ENCODE measurements at regions not wholly inside any gene's neighbourhood (a gene's known extent, or its start where the extent isn't known, plus 50 kb on each side); places are given as distances from the start of the nearest gene placed in this dataset.

DNA sequence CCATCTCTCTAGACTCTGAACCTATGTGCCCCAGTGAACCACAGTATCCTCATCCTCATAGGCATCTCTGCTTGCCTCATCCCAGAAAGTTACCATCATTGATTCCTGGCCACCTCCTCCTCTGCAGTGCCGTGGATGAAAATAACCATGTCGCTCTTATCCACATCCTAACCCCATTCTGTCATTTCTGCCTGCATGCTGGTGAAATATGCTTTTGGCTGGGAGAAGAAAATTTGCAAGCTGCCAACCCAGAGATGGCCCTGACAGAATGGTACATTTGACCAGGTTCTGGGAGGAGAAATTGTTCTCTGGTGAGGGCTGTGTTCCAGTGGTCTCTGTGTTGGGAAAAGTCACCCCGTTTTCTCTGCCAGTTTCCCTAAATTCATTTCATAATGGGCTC is 149.7 kb downstream of the NMUR2 start:
- no peak overlapping the region for H3K4me3 ChIP-seq
- H3K27ac ChIP-seq, result no peak overlapping the region
- intact Hi-C loops (cut with DNase I), result no loop called here
- H3K27me3 ChIP-seq, result no peaks in the 10 kb centered on the region
- TF ChIP-seq, protein P1, sequence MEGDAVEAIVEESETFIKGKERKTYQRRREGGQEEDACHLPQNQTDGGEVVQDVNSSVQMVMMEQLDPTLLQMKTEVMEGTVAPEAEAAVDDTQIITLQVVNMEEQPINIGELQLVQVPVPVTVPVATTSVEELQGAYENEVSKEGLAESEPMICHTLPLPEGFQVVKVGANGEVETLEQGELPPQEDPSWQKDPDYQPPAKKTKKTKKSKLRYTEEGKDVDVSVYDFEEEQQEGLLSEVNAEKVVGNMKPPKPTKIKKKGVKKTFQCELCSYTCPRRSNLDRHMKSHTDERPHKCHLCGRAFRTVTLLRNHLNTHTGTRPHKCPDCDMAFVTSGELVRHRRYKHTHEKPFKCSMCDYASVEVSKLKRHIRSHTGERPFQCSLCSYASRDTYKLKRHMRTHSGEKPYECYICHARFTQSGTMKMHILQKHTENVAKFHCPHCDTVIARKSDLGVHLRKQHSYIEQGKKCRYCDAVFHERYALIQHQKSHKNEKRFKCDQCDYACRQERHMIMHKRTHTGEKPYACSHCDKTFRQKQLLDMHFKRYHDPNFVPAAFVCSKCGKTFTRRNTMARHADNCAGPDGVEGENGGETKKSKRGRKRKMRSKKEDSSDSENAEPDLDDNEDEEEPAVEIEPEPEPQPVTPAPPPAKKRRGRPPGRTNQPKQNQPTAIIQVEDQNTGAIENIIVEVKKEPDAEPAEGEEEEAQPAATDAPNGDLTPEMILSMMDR (IDR thresholded peaks at IDR 0.05), result no peak
- TF ChIP-seq POLR2AphosphoS5 (IDR thresholded peaks at IDR 0.05; ENCODE audit: insufficient read depth in 1 of 2, low read depth in 1 of 2), result no peak
- TF ChIP-seq POLR2A (IDR thresholded peaks at IDR 0.05), result no peak
- H3K9me3 ChIP-seq, result no peaks in the 10 kb centered on the region
- DNase-seq (ENCODE audit: extremely low spot score in 2 of 2), result no peak
- H3K36me3 ChIP-seq, result no peaks in the 10 kb centered on the region
- H3K4me1 ChIP-seq, result no peaks in the 10 kb centered on the region

DNA sequence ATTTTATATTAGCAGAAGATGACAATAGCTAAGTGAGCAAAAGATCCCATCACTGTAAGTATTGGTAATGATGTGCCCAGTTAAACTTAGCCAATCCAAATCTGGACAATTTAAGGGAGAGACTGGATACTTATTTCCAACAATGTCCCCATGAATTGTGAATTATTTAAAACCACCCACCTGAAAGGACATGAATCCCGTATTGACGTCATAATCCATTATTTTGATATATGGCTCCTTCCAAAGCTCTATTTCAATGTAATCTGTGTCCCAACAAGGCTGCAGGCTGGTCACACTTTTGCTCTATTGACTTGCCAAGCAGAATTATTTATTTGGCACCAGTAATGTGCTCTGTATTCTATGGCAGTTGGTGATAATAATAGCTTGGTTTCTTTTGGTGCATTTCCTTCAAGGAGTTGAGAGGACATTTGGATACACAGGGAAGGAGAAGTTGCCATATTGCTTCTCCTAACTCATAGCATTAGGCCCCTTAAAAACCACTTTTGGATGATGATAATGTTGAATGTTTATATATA is 157.2 kb downstream of the NMUR2 start:
- intact Hi-C loops (cut with DNase I), result no loop called here
- no peaks in the 10 kb centered on the region for H3K36me3 ChIP-seq

DNA sequence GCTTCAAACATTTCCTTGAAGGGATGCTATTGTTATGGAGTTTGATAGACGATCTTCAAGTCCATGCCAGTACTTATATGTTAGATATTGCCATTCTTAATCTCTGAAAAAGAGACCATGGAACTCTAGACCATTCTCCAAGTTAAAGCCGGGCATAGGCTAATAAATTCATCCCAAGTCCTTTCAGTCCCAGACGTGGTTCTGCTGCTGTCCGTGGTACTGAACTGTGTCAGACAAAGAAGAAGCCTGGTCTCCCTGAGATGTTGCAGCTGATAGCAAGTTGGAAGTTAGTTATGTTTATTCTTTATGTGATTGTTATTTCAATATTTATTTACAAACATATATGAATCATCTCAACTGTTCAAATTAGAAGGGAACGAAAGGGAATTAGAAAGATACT is 158.7 kb downstream of the NMUR2 start:
- no peak for TF ChIP-seq POLR2A (IDR thresholded peaks at IDR 0.05)
- TF ChIP-seq POLR2AphosphoS5 (IDR thresholded peaks at IDR 0.05; ENCODE audit: insufficient read depth in 1 of 2, low read depth in 1 of 2), result no peak
- TF ChIP-seq, protein P1 (IDR thresholded peaks at IDR 0.05), result no peak
- Histone ChIP-seq H3K36me3 (no peaks in the 10 kb centered on the region), H3K4me3 (no peak overlapping the region), H3K27me3 (no peaks in the 10 kb centered on the region), H3K4me1 (no peaks in the 10 kb centered on the region), H3K27ac (no peak overlapping the region), H3K9me3 (no peaks in the 10 kb centered on the region)
- intact Hi-C loops (cut with DNase I), result no loop called here
- DNase-seq (ENCODE audit: extremely low spot score in 2 of 2), result no peak

More for the DNA sequence above, 157.2 kb downstream of the NMUR2 start:
- Histone ChIP-seq H3K9me3 (no peaks in the 10 kb centered on the region), H3K27ac (no peak overlapping the region), H3K27me3 (no peaks in the 10 kb centered on the region), H3K4me1 (no peaks in the 10 kb centered on the region), H3K4me3 (no peak overlapping the region)
- TF ChIP-seq, protein P1 (IDR thresholded peaks at IDR 0.05), result no peak
- TF ChIP-seq POLR2AphosphoS5 (IDR thresholded peaks at IDR 0.05; ENCODE audit: insufficient read depth in 1 of 2, low read depth in 1 of 2) (no peak), POLR2A (IDR thresholded peaks at IDR 0.05) (no peak)
- DNase-seq (ENCODE audit: extremely low spot score in 2 of 2), result no peak

DNA sequence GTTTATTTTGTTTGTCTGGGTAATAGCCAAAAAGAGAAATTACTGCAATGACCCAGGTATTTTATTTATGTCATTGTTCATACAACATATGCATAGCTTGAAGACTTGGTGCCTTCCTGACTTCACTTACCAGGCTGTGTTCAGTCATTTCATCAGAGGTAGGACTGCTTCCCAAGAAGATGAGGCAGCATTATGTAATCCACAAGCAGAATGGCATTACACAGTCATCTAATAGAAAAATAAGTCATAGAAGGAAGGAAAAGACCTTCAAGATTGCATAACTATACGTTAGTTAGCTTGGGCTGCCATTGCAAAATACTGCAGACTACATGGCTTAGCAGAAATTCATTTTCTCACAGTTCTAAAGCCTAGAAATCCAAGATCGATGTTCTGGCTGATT is 167.5 kb downstream of the NMUR2 start:
- intact Hi-C loops (cut with DNase I), result no loop called here

DNA sequence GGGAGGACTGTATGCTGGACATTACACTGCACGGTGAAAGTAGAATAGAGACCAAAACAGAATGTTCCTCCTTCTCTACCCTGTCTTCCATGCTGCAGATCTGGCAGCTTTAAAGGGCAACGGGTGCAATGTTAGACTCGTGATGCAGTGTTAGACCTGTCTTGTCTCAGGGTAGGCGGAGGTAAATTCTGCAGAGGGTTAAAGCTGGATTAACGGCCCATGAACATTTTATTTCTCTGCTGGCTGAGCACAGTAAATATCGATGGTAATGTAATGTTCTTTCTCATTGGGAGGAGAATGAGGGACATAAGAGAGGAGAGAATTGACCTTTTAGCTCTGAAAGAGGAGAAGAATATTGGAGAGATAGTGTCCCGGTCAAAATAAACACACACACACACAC is 178.9 kb downstream of the NMUR2 start:
- no peaks in the 10 kb centered on the region for H3K4me1 ChIP-seq
- intact Hi-C loops (cut with DNase I), result no loop called here

More for the DNA sequence above, 167.5 kb downstream of the NMUR2 start:
- no peak for TF ChIP-seq POLR2AphosphoS5 (IDR thresholded peaks at IDR 0.05; ENCODE audit: insufficient read depth in 1 of 2, low read depth in 1 of 2)
- TF ChIP-seq, protein P1 (IDR thresholded peaks at IDR 0.05), result no peak
- no peak for TF ChIP-seq POLR2A (IDR thresholded peaks at IDR 0.05)
- no peaks in the 10 kb centered on the region for H3K36me3 ChIP-seq
- no peak overlapping the region for H3K27ac ChIP-seq
- H3K4me1 ChIP-seq, result no peaks in the 10 kb centered on the region
- no peak overlapping the region for H3K4me3 ChIP-seq
- H3K9me3 ChIP-seq, result no peaks in the 10 kb centered on the region
- DNase-seq (ENCODE audit: extremely low spot score in 2 of 2), result no peak
- H3K27me3 ChIP-seq, result no peaks in the 10 kb centered on the region

More for the DNA sequence above, 178.9 kb downstream of the NMUR2 start:
- TF ChIP-seq, protein P1 (IDR thresholded peaks at IDR 0.05), result no peak
- no peak for TF ChIP-seq POLR2AphosphoS5 (IDR thresholded peaks at IDR 0.05; ENCODE audit: insufficient read depth in 1 of 2, low read depth in 1 of 2)
- no peak for TF ChIP-seq POLR2A (IDR thresholded peaks at IDR 0.05)
- no peaks in the 10 kb centered on the region for H3K36me3 ChIP-seq
- H3K27ac ChIP-seq, result no peak overlapping the region
- no peak for DNase-seq (ENCODE audit: extremely low spot score in 2 of 2)
- no peaks in the 10 kb centered on the region for H3K27me3 ChIP-seq
- H3K4me3 ChIP-seq, result no peak overlapping the region
- H3K9me3 ChIP-seq, result no peaks in the 10 kb centered on the region

All from vagina (tissue), 2 donors.